HG03432 (cell line): ENCODE measurements at regions not wholly inside any gene's neighbourhood (a gene's known extent, or its start where the extent isn't known, plus 50 kb on each side); places are given as distances from the start of the nearest gene placed in this dataset.

Experiments used
- ATAC-seq: cut with Tn5 transposase; IDR thresholded peaks from one replicate; pipeline ENCODE4 v1.9.1; 2021; ENCODE audit warnings: mild to moderate bottlenecking, moderate library complexity; ENCODE audit not compliant: unreplicated experiment

- ATAC-seq, result no peak
These were observed 319.3 kb downstream of the INHBA start for GRCh38 chr7:41383596-41383995.

- ATAC-seq, result no peak
These were observed 324.7 kb downstream of the INHBA start for GRCh38 chr7:41378156-41378555.

- no peak for ATAC-seq
These were observed 327.3 kb downstream of the INHBA start for GRCh38 chr7:41375582-41375981.

- no peak for ATAC-seq
These were observed 328.6 kb downstream of the INHBA start for GRCh38 chr7:41374150-41374848.

- no peak for ATAC-seq
These were observed 334.7 kb downstream of the INHBA start for GRCh38 chr7:41367967-41368882.

GRCh38 chr7:41351091-41351490 lies 351.8 kb downstream of the INHBA start:
- no peak for ATAC-seq

- ATAC-seq, result no peak
These were observed 356.0 kb downstream of the INHBA start for GRCh38 chr7:41346878-41347277.

- ATAC-seq, result no peak
These were observed 362.8 kb downstream of the INHBA start for GRCh38 chr7:41339913-41340676.

- ATAC-seq, result no peak
These were observed 365.9 kb downstream of the INHBA start for GRCh38 chr7:41336981-41337380.

GRCh38 chr7:41336455-41336952 lies 366.4 kb downstream of the INHBA start:
- no peak for ATAC-seq

GRCh38 chr7:41334071-41334862 lies 368.6 kb downstream of the INHBA start:
- no peak for ATAC-seq

- no peak for ATAC-seq
These were observed 369.4 kb downstream of the INHBA start for GRCh38 chr7:41333511-41333910.

GRCh38 chr7:41331194-41331593 lies 371.7 kb downstream of the INHBA start:
- no peak for ATAC-seq

GRCh38 chr7:41328544-41328943 lies 374.3 kb downstream of the INHBA start:
- no peak for ATAC-seq

GRCh38 chr7:41328131-41328530 lies 374.8 kb downstream of the INHBA start:
- ATAC-seq, result no peak

- no peak for ATAC-seq
These were observed 376.3 kb downstream of the INHBA start for GRCh38 chr7:41326616-41327015.

- ATAC-seq, result no peak
These were observed 379.1 kb downstream of the INHBA start for GRCh38 chr7:41323806-41324205.

GRCh38 chr7:41319581-41319980 lies 383.3 kb downstream of the INHBA start:
- ATAC-seq, result no peak

GRCh38 chr7:41316410-41316809 lies 386.5 kb downstream of the INHBA start:
- no peak for ATAC-seq

- no peak for ATAC-seq
These were observed 387.1 kb downstream of the INHBA start for GRCh38 chr7:41315764-41316163.
